IgD-negative memory B cell (primary cell): ENCODE measurements at regions not wholly inside any gene's neighbourhood (a gene's known extent, or its start where the extent isn't known, plus 50 kb on each side); places are given as distances from the start of the nearest gene placed in this dataset.

Source experiments
- H3K27ac Mint-ChIP-seq, 3 donors: one replicate each; pipeline ENCODE4 v1.8.0; 2020 to 2022; ENCODE audit warnings: mild to moderate bottlenecking in 3 of 3, mixed read lengths in 3 of 3, moderate library complexity in 1 of 3
- H3K27me3 Mint-ChIP-seq: one replicate; pipeline ENCODE4 v1.8.0; 2021; ENCODE audit warnings: mixed read lengths
- H3K36me3 Mint-ChIP-seq: one replicate; pipeline ENCODE4 v1.8.0; 2020; ENCODE audit warnings: mild to moderate bottlenecking, mixed read lengths
- H3K4me1 Mint-ChIP-seq, 3 donors: one replicate each; pipeline ENCODE4 v1.8.0; 2020 to 2022; ENCODE audit warnings: mixed read lengths in 3 of 3, mild to moderate bottlenecking in 1 of 3
- H3K4me3 Mint-ChIP-seq, 4 donors: one replicate each; pipeline ENCODE4 v1.8.0; 2020 to 2022; ENCODE audit warnings: mild to moderate bottlenecking in 4 of 4, mixed read lengths in 4 of 4, moderate library complexity in 3 of 4
- H3K9me3 Mint-ChIP-seq, 3 donors: one replicate each; pipeline ENCODE4 v1.8.0; 2020 to 2021; ENCODE audit warnings: mixed read lengths in 3 of 3, mild to moderate bottlenecking in 1 of 3

DNA sequence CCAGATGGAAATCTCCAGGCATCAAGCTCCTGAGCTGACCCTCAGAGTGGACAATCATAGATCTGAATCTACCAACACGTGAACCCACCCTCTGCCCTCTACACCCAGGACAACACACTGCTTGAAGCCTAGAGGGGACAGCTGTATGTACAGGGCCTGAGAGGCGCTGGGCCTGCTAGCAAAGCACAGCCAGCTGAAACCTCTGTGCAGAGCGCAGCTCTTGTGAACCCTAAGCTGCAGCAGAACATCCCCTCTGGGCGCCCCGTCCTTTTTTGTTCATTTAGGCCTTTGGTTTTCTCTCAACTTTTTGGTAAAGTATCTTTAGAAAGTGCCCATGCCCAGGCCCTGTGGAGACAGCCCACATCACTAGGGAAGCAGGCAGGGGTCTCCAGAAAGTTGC, 62.4 kb upstream of the SPTLC1 start:
- Mint-ChIP-seq H3K4me3 (no peak overlapping the region), H3K27ac (no peak overlapping the region), H3K36me3 (peaks cover 1% of the 10 kb centered on the region)

DNA sequence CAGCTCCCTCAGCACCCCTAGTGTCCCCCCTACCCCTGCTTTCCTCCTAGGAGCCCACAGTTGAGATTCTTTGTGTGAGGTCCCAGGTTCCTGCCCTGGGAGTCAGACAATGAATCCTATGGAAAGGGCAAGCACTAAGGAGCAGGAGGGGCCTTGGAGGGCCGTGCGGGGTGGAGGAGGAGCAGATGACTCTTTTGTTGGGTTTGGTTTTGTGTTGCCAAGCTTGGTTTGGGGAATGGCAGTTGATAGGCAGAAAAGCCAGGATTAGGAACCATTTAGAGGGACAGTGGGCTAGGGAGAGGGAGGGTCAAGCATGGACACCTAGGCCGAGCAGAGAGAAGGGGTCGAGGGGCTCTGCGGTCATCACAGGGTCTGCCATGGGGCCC, 61.6 kb upstream of the SPTLC1 start:
- Mint-ChIP-seq H3K4me3 (no peak overlapping the region), H3K27ac (no peak overlapping the region), H3K4me1 (peaks cover 0 to 5% (median 3%) of the 10 kb centered on the region in 3 donors), H3K9me3 (peaks cover 0 to 9% (median 6%) of the 10 kb centered on the region in 3 donors), H3K36me3 (peaks cover 1% of the 10 kb centered on the region), H3K27me3 (peaks cover 3% of the 10 kb centered on the region)

More for the DNA sequence above, 62.4 kb upstream of the SPTLC1 start:
- Mint-ChIP-seq H3K9me3 (peaks cover 0 to 9% (median 6%) of the 10 kb centered on the region in 3 donors), H3K4me1 (peaks cover 0 to 5% (median 3%) of the 10 kb centered on the region in 3 donors), H3K27me3 (peaks cover 5% of the 10 kb centered on the region)

DNA sequence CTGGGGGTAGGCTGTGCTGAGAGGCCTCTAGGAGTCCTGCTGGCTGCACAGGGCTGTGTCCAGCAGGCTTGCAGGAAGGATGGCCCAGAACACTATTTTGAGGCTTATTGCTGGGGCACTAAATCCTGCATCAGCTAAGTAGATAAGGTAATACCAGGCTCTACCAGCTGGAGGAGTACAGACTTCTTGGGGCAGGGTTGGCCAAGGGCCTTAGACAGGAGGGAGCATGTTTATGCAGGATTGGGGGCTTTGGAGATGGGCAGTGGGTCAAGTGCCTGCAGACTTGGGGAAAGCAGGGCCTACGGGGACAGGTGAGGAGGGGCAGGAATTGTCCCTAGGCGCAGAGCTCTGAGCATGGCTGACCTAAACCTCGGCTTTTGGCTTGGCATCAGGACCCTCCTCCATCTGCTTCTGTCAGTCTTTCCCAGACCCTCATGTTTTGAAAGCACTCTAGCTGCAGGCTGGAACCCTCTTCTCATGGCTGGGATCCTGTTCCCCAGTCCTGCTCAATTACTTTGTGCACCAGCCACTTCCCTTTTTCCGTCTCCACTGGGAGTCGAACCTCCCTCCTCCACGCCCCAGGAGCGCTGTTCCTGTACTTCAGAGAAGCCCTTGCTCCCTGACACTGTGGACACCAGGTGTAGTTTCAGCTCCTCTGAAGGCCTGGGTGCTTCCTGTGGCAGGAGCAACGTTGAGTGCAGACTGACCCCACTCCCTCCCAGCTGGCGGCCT, 61.0 kb upstream of the SPTLC1 start:
- peaks cover 1% of the 10 kb centered on the region for H3K27me3 Mint-ChIP-seq
- H3K4me1 Mint-ChIP-seq, result peaks cover 0 to 5% (median 3%) of the 10 kb centered on the region in 3 donors
- no peak overlapping the region for H3K27ac Mint-ChIP-seq
- H3K36me3 Mint-ChIP-seq, result peaks cover 1% of the 10 kb centered on the region
- no peak overlapping the region for H3K4me3 Mint-ChIP-seq
- peaks cover 0 to 9% (median 6%) of the 10 kb centered on the region in 3 donors for H3K9me3 Mint-ChIP-seq

GRCh38 chr9:92175441-92175840, 60.2 kb upstream of the SPTLC1 start:
- Mint-ChIP-seq H3K36me3 (peaks cover 1% of the 10 kb centered on the region), H3K4me3 (no peak overlapping the region), H3K27ac (no peak overlapping the region), H3K27me3 (peaks cover 3% of the 10 kb centered on the region), H3K9me3 (peaks cover 0 to 9% (median 6%) of the 10 kb centered on the region in 3 donors), H3K4me1 (peaks cover 0 to 3% (median 1%) of the 10 kb centered on the region in 3 donors)

DNA sequence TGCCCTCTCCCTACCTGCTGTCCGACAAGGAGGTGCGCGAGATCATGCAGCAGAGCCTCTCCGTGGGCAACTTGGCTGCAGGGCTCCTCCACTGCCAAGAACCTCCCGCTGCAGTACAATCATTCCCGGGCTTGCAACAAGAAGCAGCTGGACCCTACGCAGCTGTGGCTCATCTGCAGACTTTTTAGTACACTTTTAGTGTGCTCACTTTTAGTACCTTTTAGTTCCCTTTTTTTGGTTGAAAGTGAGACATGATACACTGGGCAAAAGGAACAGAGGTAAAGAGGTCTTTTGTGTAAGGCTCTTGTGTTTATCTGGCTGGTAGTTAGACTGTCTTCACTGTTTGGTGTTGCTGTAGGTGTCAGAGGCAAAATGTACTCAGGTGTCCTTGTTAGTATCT, 58.1 kb upstream of the SPTLC1 start:
- Mint-ChIP-seq H3K4me3 (no peak overlapping the region), H3K27me3 (peaks cover 5% of the 10 kb centered on the region), H3K9me3 (peaks cover 0 to 9% (median 6%) of the 10 kb centered on the region in 3 donors), H3K4me1 (no peaks in the 10 kb centered on the region), H3K27ac (no peak overlapping the region), H3K36me3 (peaks cover 1% of the 10 kb centered on the region)

- no peak overlapping the region for H3K4me3 Mint-ChIP-seq
- no peak overlapping the region for H3K27ac Mint-ChIP-seq
- H3K4me1 Mint-ChIP-seq, result no peaks in the 10 kb centered on the region
- peaks cover 1% of the 10 kb centered on the region for H3K36me3 Mint-ChIP-seq
- peaks cover 0 to 9% (median 6%) of the 10 kb centered on the region in 3 donors for H3K9me3 Mint-ChIP-seq
- H3K27me3 Mint-ChIP-seq, result peaks cover 5% of the 10 kb centered on the region
Observed at GRCh38 chr9:92171822-92172221, 56.6 kb upstream of the SPTLC1 start.

GRCh38 chr9:92171281-92171680, 56.1 kb upstream of the SPTLC1 start:
- Mint-ChIP-seq H3K27ac (no peak overlapping the region), H3K4me3 (no peak overlapping the region)

GRCh38 chr9:92170848-92171247, 55.6 kb upstream of the SPTLC1 start:
- Mint-ChIP-seq H3K4me3 (no peak overlapping the region), H3K27ac (no peak overlapping the region), H3K27me3 (peaks cover 7% of the 10 kb centered on the region)

More at GRCh38 chr9:92171281-92171680, 56.1 kb upstream of the SPTLC1 start:
- Mint-ChIP-seq H3K4me1 (no peaks in the 10 kb centered on the region), H3K27me3 (peaks cover 6% of the 10 kb centered on the region), H3K9me3 (peaks cover 0 to 11% (median 6%) of the 10 kb centered on the region in 3 donors), H3K36me3 (peaks cover 1% of the 10 kb centered on the region)

DNA sequence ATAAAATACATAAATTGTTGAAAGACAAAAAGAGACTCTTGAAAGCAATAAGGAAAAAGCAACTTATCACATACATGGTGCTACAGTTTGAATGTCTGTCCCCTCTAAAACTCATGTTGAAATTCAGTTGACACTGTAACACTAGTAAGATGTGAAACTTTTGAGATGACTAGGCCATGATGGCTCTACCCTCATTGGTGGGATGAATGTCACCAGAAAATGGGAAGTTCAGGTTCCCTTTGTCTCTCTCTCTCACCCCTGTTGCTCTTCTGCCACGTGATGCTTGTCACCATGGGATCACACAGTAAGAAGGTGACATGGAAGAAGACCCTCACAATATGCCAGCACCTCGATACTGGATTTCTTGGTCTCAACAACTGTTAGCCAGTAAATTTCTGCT, 50.3 kb upstream of the SPTLC1 start:
- peaks cover 5% of the 10 kb centered on the region for H3K27me3 Mint-ChIP-seq
- peak overlapping the region in 1 of 4 donors; percentile 25 for H3K4me3 Mint-ChIP-seq
- H3K36me3 Mint-ChIP-seq, result no peaks in the 10 kb centered on the region
- no peak overlapping the region for H3K27ac Mint-ChIP-seq
- no peaks in the 10 kb centered on the region for H3K4me1 Mint-ChIP-seq
- H3K9me3 Mint-ChIP-seq, result peaks cover 3 to 19% (median 14%) of the 10 kb centered on the region in 3 donors

More at GRCh38 chr9:92170848-92171247, 55.6 kb upstream of the SPTLC1 start:
- Mint-ChIP-seq H3K4me1 (no peaks in the 10 kb centered on the region), H3K9me3 (peaks cover 0 to 13% (median 6%) of the 10 kb centered on the region in 3 donors), H3K36me3 (no peaks in the 10 kb centered on the region)
